ENCODE measurements at regions not wholly inside any gene's neighbourhood (a gene's known extent, or its start where the extent isn't known, plus 50 kb on each side); places are given as distances from the start of the nearest gene placed in this dataset.

- no peaks in the 10 kb centered on the region for H3K36me3 Mint-ChIP-seq (ENCODE audit: insufficient read depth in 2 of 2)
- H3K9me3 Mint-ChIP-seq: no peaks in the 10 kb centered on the region
- ATAC-seq (replicated peaks in 1 of 2): no peak
- H3K4me3 Mint-ChIP-seq: no peak overlapping the region
- H3K27ac Mint-ChIP-seq: no peak overlapping the region
- no peak for DNase-seq
- H3K27me3 Mint-ChIP-seq (ENCODE audit: low read depth): peaks cover 18% of the 10 kb centered on the region
- no peaks in the 10 kb centered on the region for H3K4me1 Mint-ChIP-seq (ENCODE audit: low read depth)
These were observed 268.4 kb downstream of the METTL4 start for GRCh38 chr18:2302628-2303516.

GRCh38 chr18:2303517-2304238 is 267.6 kb downstream of the METTL4 start:
- no peak for DNase-seq
- Mint-ChIP-seq H3K36me3 (ENCODE audit: insufficient read depth in 2 of 2) (no peaks in the 10 kb centered on the region), H3K27me3 (ENCODE audit: low read depth) (peaks cover 26% of the 10 kb centered on the region), H3K27ac (no peak overlapping the region), H3K9me3 (no peaks in the 10 kb centered on the region), H3K4me3 (no peak overlapping the region), H3K4me1 (ENCODE audit: low read depth) (no peaks in the 10 kb centered on the region)
- ATAC-seq (replicated peaks in 1 of 2): no peak

GRCh38 chr18:2304378-2305175 is 266.7 kb downstream of the METTL4 start:
- Mint-ChIP-seq H3K36me3 (ENCODE audit: insufficient read depth in 2 of 2) (no peaks in the 10 kb centered on the region), H3K27me3 (ENCODE audit: low read depth) (peaks cover 28% of the 10 kb centered on the region), H3K9me3 (no peaks in the 10 kb centered on the region), H3K4me3 (no peak overlapping the region), H3K4me1 (ENCODE audit: low read depth) (no peaks in the 10 kb centered on the region), H3K27ac (no peak overlapping the region)
- no peak for ATAC-seq (replicated peaks in 1 of 2)
- no peak for DNase-seq

GRCh38 chr18:2306606-2307005 is 264.7 kb downstream of the METTL4 start:
- DNase-seq: no peak
- Mint-ChIP-seq H3K27ac (no peak overlapping the region), H3K9me3 (no peaks in the 10 kb centered on the region), H3K27me3 (ENCODE audit: low read depth) (peaks cover 31% of the 10 kb centered on the region), H3K36me3 (ENCODE audit: insufficient read depth in 2 of 2) (no peaks in the 10 kb centered on the region), H3K4me1 (ENCODE audit: low read depth) (no peaks in the 10 kb centered on the region), H3K4me3 (no peak overlapping the region)
- no peak for ATAC-seq (replicated peaks in 1 of 2)

- peaks cover 31% of the 10 kb centered on the region for H3K27me3 Mint-ChIP-seq (ENCODE audit: low read depth)
- no peaks in the 10 kb centered on the region for H3K4me1 Mint-ChIP-seq (ENCODE audit: low read depth)
- no peaks in the 10 kb centered on the region for H3K9me3 Mint-ChIP-seq
- DNase-seq (no peak), ATAC-seq (replicated peaks in 1 of 2) (no peak)
- H3K4me3 Mint-ChIP-seq: no peak overlapping the region
- H3K27ac Mint-ChIP-seq: no peak overlapping the region
- H3K36me3 Mint-ChIP-seq (ENCODE audit: insufficient read depth in 2 of 2): no peaks in the 10 kb centered on the region
These were observed 260.4 kb downstream of the METTL4 start for GRCh38 chr18:2310886-2311285.

GRCh38 chr18:2312440-2312839 is 258.9 kb downstream of the METTL4 start:
- ATAC-seq (replicated peaks in 1 of 2): no peak
- H3K27me3 Mint-ChIP-seq (ENCODE audit: low read depth): peaks cover 37% of the 10 kb centered on the region
- H3K9me3 Mint-ChIP-seq: no peaks in the 10 kb centered on the region

GRCh38 chr18:2313332-2313731 is 258.0 kb downstream of the METTL4 start:
- H3K4me1 Mint-ChIP-seq (ENCODE audit: low read depth): no peaks in the 10 kb centered on the region
- no peak overlapping the region for H3K4me3 Mint-ChIP-seq
- peaks cover 37% of the 10 kb centered on the region for H3K27me3 Mint-ChIP-seq (ENCODE audit: low read depth)
- no peak overlapping the region for H3K27ac Mint-ChIP-seq
- H3K36me3 Mint-ChIP-seq (ENCODE audit: insufficient read depth in 2 of 2): no peaks in the 10 kb centered on the region
- H3K9me3 Mint-ChIP-seq: no peaks in the 10 kb centered on the region
- DNase-seq (no peak), ATAC-seq (replicated peaks in 1 of 2) (no peak)

More at GRCh38 chr18:2312440-2312839, 258.9 kb downstream of the METTL4 start:
- Mint-ChIP-seq H3K4me1 (ENCODE audit: low read depth) (no peaks in the 10 kb centered on the region), H3K36me3 (ENCODE audit: insufficient read depth in 2 of 2) (no peaks in the 10 kb centered on the region), H3K27ac (no peak overlapping the region), H3K4me3 (no peak overlapping the region)
- no peak for DNase-seq

- Mint-ChIP-seq H3K27me3 (ENCODE audit: low read depth) (peaks cover 32% of the 10 kb centered on the region), H3K9me3 (peaks cover 1 to 2% of the 10 kb centered on the region in 2 donors), H3K27ac (no peak overlapping the region), H3K4me3 (no peak overlapping the region), H3K36me3 (ENCODE audit: insufficient read depth in 2 of 2) (no peaks in the 10 kb centered on the region), H3K4me1 (ENCODE audit: low read depth) (no peaks in the 10 kb centered on the region)
- DNase-seq (no peak), ATAC-seq (replicated peaks in 1 of 2) (no peak)
These were observed 255.1 kb downstream of the METTL4 start for GRCh38 chr18:2316082-2316750.

- Mint-ChIP-seq H3K27ac (no peak overlapping the region), H3K4me3 (no peak overlapping the region), H3K36me3 (ENCODE audit: insufficient read depth in 2 of 2) (no peaks in the 10 kb centered on the region), H3K27me3 (ENCODE audit: low read depth) (peaks cover 40% of the 10 kb centered on the region), H3K4me1 (ENCODE audit: low read depth) (no peaks in the 10 kb centered on the region), H3K9me3 (peaks cover 1 to 2% of the 10 kb centered on the region in 2 donors)
- DNase-seq: no peak
- ATAC-seq (replicated peaks in 1 of 2): no peak
These were observed 254.3 kb downstream of the METTL4 start for GRCh38 chr18:2316751-2317696.

GRCh38 chr18:2324459-2324858 is 246.8 kb downstream of the METTL4 start:
- ATAC-seq (replicated peaks in 1 of 2) (no peak), DNase-seq (no peak)
- Mint-ChIP-seq H3K9me3 (peaks cover 0 to 2% of the 10 kb centered on the region in 2 donors), H3K4me1 (ENCODE audit: low read depth) (no peaks in the 10 kb centered on the region), H3K27me3 (ENCODE audit: low read depth) (peaks cover 25% of the 10 kb centered on the region), H3K36me3 (ENCODE audit: insufficient read depth in 2 of 2) (no peaks in the 10 kb centered on the region), H3K27ac (no peak overlapping the region), H3K4me3 (no peak overlapping the region)

- Mint-ChIP-seq H3K4me1 (ENCODE audit: low read depth) (no peaks in the 10 kb centered on the region), H3K27ac (no peak overlapping the region), H3K9me3 (no peaks in the 10 kb centered on the region), H3K27me3 (ENCODE audit: low read depth) (peaks cover 34% of the 10 kb centered on the region), H3K36me3 (ENCODE audit: insufficient read depth in 2 of 2) (no peaks in the 10 kb centered on the region), H3K4me3 (no peak overlapping the region)
- DNase-seq (peak in 1 of 2 donors; percentile 1), ATAC-seq (replicated peaks in 1 of 2) (peak; percentile 37 to 73)
These were observed 245.9 kb downstream of the METTL4 start for GRCh38 chr18:2325308-2325849.
